SK-N-MC (cell line): ENCODE measurements at regions not wholly inside any gene's neighbourhood (a gene's known extent, or its start where the extent isn't known, plus 50 kb on each side); places are given as distances from the start of the nearest gene placed in this dataset.

Source experiments
- EZH2 ChIP-seq: fragments of 200-600 bp; sonication (generic); IDR thresholded peaks from one replicate; pipeline ENCODE4 v1.6.1; 2017; ENCODE audit warnings: antibody characterized with exemption
- FOXP2 ChIP-seq: optimal IDR thresholded peaks from 2 replicates; pipeline ENCODE3; 2011; ENCODE audit warnings: mild to moderate bottlenecking, moderate library complexity; ENCODE audit not compliant: insufficient read depth; ENCODE audit errors: extremely low read length, control extremely low read depth
- POLR2AphosphoS5 ChIP-seq: IDR thresholded peaks from 2 replicates; pipeline ENCODE4 v1.6.1; 2012; ENCODE audit warnings: mild to moderate bottlenecking, low read depth, low read length, borderline replicate concordance

DNA sequence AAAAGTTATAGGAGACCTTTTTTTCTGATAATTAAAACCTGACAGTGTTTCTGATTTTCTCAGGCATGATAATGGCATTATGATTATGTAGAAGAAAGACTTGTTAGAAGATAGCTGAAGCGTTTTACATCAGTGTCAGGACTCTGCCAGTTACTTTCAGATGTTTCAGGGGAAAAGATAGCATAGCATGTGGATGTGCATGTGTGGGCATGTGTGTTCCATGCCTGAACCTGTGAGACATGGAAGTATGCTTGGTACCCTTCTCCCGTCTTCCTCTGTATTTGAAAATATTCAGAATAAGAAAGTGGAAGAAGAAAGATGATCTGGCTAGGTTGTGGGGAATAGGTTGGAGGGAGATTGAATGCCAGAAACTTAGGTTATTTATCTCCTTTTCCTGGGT, 113.1 kb upstream of the PCAT7 start:
- no peak for TF ChIP-seq POLR2AphosphoS5
- no peak for TF ChIP-seq EZH2
- TF ChIP-seq FOXP2: no peak
